Tibial nerve (tissue), 4 donors: ENCODE measurements at regions not wholly inside any gene's neighbourhood (a gene's known extent, or its start where the extent isn't known, plus 50 kb on each side); places are given as distances from the start of the nearest gene placed in this dataset.

Experiments used
- CTCF ChIP-seq, 5 experiments: fragments of 200-600 bp in 3 of 5; fragments of 450-650 bp in 2 of 5; sonication (generic) in 3 of 5; IDR thresholded peaks; one replicate each; pipeline ENCODE4 v1.5.1; 2016 to 2019; ENCODE audit warnings: antibody characterized with exemption in 5 of 5, mild to moderate bottlenecking in 3 of 5, moderate library complexity in 2 of 5
- EP300 ChIP-seq, 2 donors: sonication (generic); formaldehyde crosslinking; IDR thresholded peaks; one replicate each; pipeline ENCODE4 v1.6.1; 2017; ENCODE audit warnings: antibody characterized with exemption in 2 of 2, mild to moderate bottlenecking in 1 of 2
- POLR2A ChIP-seq, 2 donors: fragments of 450-650 bp; IDR thresholded peaks; one replicate each; pipeline ENCODE4 v1.6.1; 2017; ENCODE audit warnings: antibody characterized with exemption in 2 of 2, mild to moderate bottlenecking in 2 of 2, moderate library complexity in 2 of 2

- TF ChIP-seq CTCF (IDR thresholded peaks at IDR 0.05) (no peak), POLR2A (IDR thresholded peaks at IDR 0.05) (no peak), EP300 (IDR thresholded peaks at IDR 0.05) (no peak)
Measured at GRCh38 chr2:212644195-212644837, 105.7 kb upstream of the ERBB4 start.
